Liver (tissue), 7 donors: ENCODE measurements at regions not wholly inside any gene's neighbourhood (a gene's known extent, or its start where the extent isn't known, plus 50 kb on each side); places are given as distances from the start of the nearest gene placed in this dataset.
"Not testable (repeated sequence)": the region's sequence is repeated elsewhere in the genome, so short reads cannot be mapped to it uniquely, and the experiment has no call there.

Experiments used
- DNase-seq: peaks from one replicate; pipeline ENCODE4 v3.0.0-alpha.2; 2017; ENCODE audit warnings: low spot score
- H3K27ac ChIP-seq, 2 donors: one replicate each; pipeline ENCODE4 v1.7.0; 2013; ENCODE audit warnings: inconsistent platforms in 2 of 2, low read length in 2 of 2, control low read depth in 1 of 2, low read depth in 1 of 2, mild to moderate bottlenecking in 1 of 2
- H3K27me3 ChIP-seq, 4 donors: one replicate each; pipeline versions ENCODE4 v1.6.1 to v1.7.0; 2013; ENCODE audit warnings: low read length in 3 of 4, inconsistent platforms in 1 of 4, mild to moderate bottlenecking in 1 of 4, moderate library complexity in 1 of 4; ENCODE audit not compliant: control insufficient read depth in 4 of 4, insufficient read depth in 4 of 4
- H3K36me3 ChIP-seq, 4 donors: one replicate each; pipeline versions ENCODE4 v1.6.1 to v1.7.0; 2013; ENCODE audit warnings: low read length in 3 of 4, mild to moderate bottlenecking in 3 of 4, low read depth in 1 of 4, moderate library complexity in 1 of 4; ENCODE audit not compliant: control insufficient read depth in 4 of 4, insufficient read depth in 3 of 4
- H3K4me1 ChIP-seq, 4 donors: one replicate each; pipeline versions ENCODE4 v1.6.1 to v1.7.0; 2013; ENCODE audit warnings: low read length in 3 of 4, mild to moderate bottlenecking in 3 of 4, moderate library complexity in 1 of 4; ENCODE audit not compliant: control insufficient read depth in 4 of 4, insufficient read depth in 4 of 4
- H3K4me3 ChIP-seq, 3 donors: one replicate each; pipeline versions ENCODE4 v1.6.1 to v1.7.0; 2013; ENCODE audit warnings: low read length in 3 of 3, control low read depth in 1 of 3, low read depth in 1 of 3, mild to moderate bottlenecking in 1 of 3
- H3K9ac ChIP-seq, 2 donors: one replicate each; pipeline ENCODE4 v1.7.0; 2013; ENCODE audit warnings: low read length in 2 of 2, mild to moderate bottlenecking in 2 of 2, moderate library complexity in 2 of 2, control low read depth in 1 of 2, low read depth in 1 of 2
- H3K9me3 ChIP-seq, 4 donors: one replicate each; pipeline versions ENCODE4 v1.6.1 to v1.7.0; 2013; ENCODE audit warnings: low read length in 3 of 4; ENCODE audit not compliant: control insufficient read depth in 4 of 4
- FOXA2 ChIP-seq: IDR thresholded peaks from 2 replicates; pipeline ENCODE4 v1.6.1; 2016; ENCODE audit warnings: antibody characterized with exemption
- GABPA ChIP-seq, 2 donors: IDR thresholded peaks in 1 of 2; conservative IDR thresholded peaks in 1 of 2; 2 replicates each; pipeline ENCODE4 v1.6.1; 2016; ENCODE audit warnings: antibody characterized with exemption in 2 of 2, mild to moderate bottlenecking in 1 of 2, moderate library complexity in 1 of 2
- JUND ChIP-seq, 2 donors: IDR thresholded peaks; 2 replicates each; pipeline ENCODE4 v1.6.1; 2016; ENCODE audit warnings: antibody characterized with exemption in 2 of 2
- RAD21 ChIP-seq, 2 donors: IDR thresholded peaks; 2 replicates each; pipeline ENCODE4 v1.6.1; 2016; ENCODE audit warnings: antibody characterized with exemption in 2 of 2, mild to moderate bottlenecking in 2 of 2
- SP1 ChIP-seq: IDR thresholded peaks from 2 replicates; pipeline ENCODE4 v1.6.1; 2018; ENCODE audit warnings: antibody characterized with exemption, mild to moderate bottlenecking
- TAF1 ChIP-seq: conservative IDR thresholded peaks from 2 replicates; pipeline ENCODE4 v1.6.1; 2016; ENCODE audit warnings: antibody characterized with exemption, mild to moderate bottlenecking
- WGBS: extraction: QIAGEN DNeasy Blood & Tissue Kit; methylation state at CpG from one replicate; pipeline ENCODE4 v1.1.7; 2013; 5-methylcytosine and 5-hydroxymethylcytosine counted together
- TF ChIP-seq, protein P1 (sequence below): IDR thresholded peaks from 2 replicates; pipeline ENCODE4 v1.6.1; 2016; ENCODE audit warnings: antibody characterized with exemption
- TF ChIP-seq, protein P2 (sequence below): IDR thresholded peaks from 2 replicates; pipeline ENCODE4 v1.6.1; 2016; ENCODE audit warnings: antibody characterized with exemption
- donor health status: healthy.
- donor health status: healthy.
- donor health status: healthy.
- donor health status: healthy.

DNA sequence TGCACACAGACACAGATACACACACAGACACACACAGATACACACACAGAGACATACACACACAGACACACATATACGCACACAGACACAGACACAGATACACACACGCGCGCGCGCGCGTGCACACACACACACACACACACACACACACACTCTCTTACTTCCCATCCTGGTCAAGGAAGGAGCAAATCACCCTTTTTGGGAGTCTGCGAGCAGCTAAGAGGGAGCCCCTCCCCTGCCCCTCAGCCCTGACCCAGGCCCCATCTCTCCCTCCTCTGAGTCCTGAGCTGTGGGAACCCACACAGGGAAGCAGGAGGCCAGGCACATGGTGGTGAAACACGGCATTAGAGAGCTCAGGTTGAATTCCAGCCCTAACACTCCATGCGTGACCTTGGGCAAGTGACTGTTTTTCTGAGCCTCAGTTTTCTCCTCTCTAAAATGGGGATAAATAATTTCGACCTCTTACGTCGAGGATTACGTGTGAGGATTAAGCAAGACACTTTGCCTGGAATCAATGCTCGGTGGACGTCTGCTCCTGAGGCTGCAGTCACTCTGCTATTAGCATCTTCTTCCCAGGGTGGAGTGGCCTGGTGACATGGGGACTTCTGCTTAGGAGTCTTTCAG lies 191.5 kb downstream of the TBC1D2B start:
- H3K9me3 ChIP-seq, H3K4me1 ChIP-seq, H3K36me3 ChIP-seq, H3K27me3 ChIP-seq, H3K9ac ChIP-seq, H3K27ac ChIP-seq, H3K4me3 ChIP-seq, DNase-seq: not testable (repeated sequence)
- 88% methylated on average over 17 of the region's 17 CpGs for WGBS

DNA sequence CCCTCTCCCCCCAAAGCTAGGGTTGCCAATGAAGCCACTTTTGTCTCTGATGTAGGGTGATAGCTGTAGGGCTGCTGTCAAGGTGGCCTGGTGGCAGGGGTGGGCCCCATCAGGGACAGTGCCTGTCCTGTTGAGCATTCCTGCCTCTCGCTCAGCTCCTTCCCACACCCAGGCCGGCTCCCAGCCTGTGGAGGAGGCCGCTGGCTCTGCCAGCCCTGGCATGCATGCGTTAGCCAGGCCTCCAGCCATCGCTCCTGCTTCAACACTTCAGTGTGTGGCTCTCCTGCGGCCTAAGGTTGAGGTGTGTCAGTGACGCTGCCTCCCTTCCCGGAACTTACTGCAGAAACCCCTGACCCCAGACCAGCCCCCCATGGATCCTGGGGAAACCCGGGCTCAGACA lies 194.5 kb downstream of the TBC1D2B start:
- not testable (repeated sequence) for H3K4me1 ChIP-seq, H3K9me3 ChIP-seq, H3K9ac ChIP-seq, H3K27me3 ChIP-seq, H3K4me3 ChIP-seq, H3K27ac ChIP-seq, DNase-seq, H3K36me3 ChIP-seq
- WGBS: no CpG with 5 or more reads among the region's 9 CpGs

DNA sequence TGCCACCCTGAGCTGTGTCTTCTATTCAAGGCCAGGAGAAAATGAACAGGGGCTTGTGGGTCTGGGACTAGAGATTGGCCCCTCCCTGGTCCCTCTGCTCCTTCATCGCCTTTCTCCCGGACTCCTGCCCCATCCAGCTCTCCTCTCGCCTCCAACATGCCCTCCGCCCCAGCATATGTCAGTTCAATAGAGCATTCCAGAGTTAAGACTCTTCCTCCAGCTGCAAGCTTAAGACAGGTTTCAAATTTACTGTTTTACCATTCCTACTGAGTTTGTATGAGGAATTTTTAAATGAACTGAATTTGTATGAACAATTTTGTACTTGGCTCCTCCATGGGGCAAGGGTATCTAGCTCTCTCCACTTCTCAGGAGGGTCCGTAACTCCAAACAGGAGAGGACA lies 195.6 kb downstream of the TBC1D2B start:
- no peak overlapping the region for H3K9ac ChIP-seq
- WGBS: 87% methylated on average over 5 of the region's 5 CpGs
- no peak for TF ChIP-seq SP1
- no peak for TF ChIP-seq JUND (IDR thresholded peaks at IDR 0.05)
- TF ChIP-seq RAD21 (IDR thresholded peaks at IDR 0.05): no peak
- TF ChIP-seq, protein P1, sequence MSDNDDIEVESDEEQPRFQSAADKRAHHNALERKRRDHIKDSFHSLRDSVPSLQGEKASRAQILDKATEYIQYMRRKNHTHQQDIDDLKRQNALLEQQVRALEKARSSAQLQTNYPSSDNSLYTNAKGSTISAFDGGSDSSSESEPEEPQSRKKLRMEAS: no peak
- no peak for TF ChIP-seq FOXA2
- no peak for TF ChIP-seq TAF1
- TF ChIP-seq GABPA (IDR thresholded peaks at IDR 0.05 in 1 of 2, conservative IDR thresholded peaks at IDR 0.05 in 1 of 2): no peak
- TF ChIP-seq, protein P2, sequence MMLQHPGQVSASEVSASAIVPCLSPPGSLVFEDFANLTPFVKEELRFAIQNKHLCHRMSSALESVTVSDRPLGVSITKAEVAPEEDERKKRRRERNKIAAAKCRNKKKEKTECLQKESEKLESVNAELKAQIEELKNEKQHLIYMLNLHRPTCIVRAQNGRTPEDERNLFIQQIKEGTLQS: no peak
- no peak overlapping the region for H3K27ac ChIP-seq
- no peaks in the 10 kb centered on the region for H3K4me1 ChIP-seq
- no peaks in the 10 kb centered on the region for H3K9me3 ChIP-seq
- no peak overlapping the region for H3K4me3 ChIP-seq
- DNase-seq: no peak
- H3K27me3 ChIP-seq: no peaks in the 10 kb centered on the region
- no peaks in the 10 kb centered on the region for H3K36me3 ChIP-seq

DNA sequence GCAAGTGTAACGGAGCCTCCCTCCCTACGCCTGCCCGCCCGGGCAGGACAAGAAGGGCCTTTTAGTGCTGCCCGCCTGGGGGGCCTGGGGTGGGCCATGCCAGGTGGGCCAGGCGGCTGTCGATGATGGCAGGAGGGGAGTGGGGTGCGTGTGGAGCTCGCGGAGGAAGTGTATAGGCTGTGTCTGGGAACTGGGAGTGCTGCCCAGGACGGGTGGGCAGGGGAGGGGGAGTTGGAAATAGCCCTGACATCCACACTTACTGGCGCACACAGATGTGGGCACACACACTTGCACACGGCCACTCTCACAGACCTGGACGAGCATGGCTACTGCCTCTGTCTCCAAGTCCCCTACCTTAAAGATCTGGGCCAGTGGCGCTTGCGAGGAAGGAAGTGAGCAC lies 196.0 kb downstream of the TBC1D2B start:
- not testable (repeated sequence) for H3K27me3 ChIP-seq, H3K27ac ChIP-seq
- 78% methylated on average over 12 of the region's 16 CpGs for WGBS

DNA sequence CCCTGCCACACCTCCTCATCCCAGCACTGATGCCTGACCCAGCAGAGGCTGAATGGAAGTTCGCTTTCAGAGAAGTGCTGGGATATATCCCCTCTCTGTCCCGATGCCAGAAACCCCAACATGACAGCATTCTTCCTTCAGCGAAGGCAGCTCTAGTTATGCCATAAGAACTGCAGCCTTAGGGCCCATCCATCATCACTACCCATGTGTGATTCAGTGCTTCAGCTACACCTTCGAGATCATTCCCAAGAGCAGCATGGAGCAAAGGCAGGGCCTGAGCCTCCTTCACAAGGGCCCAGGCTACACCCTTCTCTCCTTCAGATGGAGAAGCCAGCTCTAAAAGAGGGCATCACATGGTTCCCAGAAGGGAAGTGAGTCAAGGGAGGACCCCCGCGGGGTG lies 198.0 kb downstream of the TBC1D2B start:
- H3K27ac ChIP-seq, H3K9me3 ChIP-seq, H3K4me1 ChIP-seq, H3K27me3 ChIP-seq, H3K9ac ChIP-seq, H3K4me3 ChIP-seq, H3K36me3 ChIP-seq, DNase-seq: not testable (repeated sequence)
- WGBS: 92% methylated on average over 6 of the region's 6 CpGs

More for the DNA sequence above, 196.0 kb downstream of the TBC1D2B start:
- not testable (repeated sequence) for DNase-seq, H3K4me1 ChIP-seq, H3K9ac ChIP-seq, H3K4me3 ChIP-seq, H3K36me3 ChIP-seq, H3K9me3 ChIP-seq
